ACC112 (cell line): ENCODE measurements at regions not wholly inside any gene's neighbourhood (a gene's known extent, or its start where the extent isn't known, plus 50 kb on each side); places are given as distances from the start of the nearest gene placed in this dataset.
A peak's percentile ranks its signal among the peaks of the same experiment; 100 is the strongest.
"Not testable (repeated sequence)": the region's sequence is repeated elsewhere in the genome, so short reads cannot be mapped to it uniquely, and the experiment has no call there.

Source experiments
- H2AFZ ChIP-seq: fragments of 200-600 bp; sonication (generic); one replicate; pipeline ENCODE4 v1.6.0; 2017; ENCODE audit warnings: antibody characterized with exemption, low read length; ENCODE audit not compliant: unreplicated experiment
- H3K27ac ChIP-seq: fragments of 200-600 bp; sonication (generic); 2 replicates; pipeline ENCODE4 v1.5.1; 2014; ENCODE audit warnings: low read depth, mild to moderate bottlenecking, antibody characterized with exemption, low read length, moderate library complexity
- H3K27me3 ChIP-seq: fragments of 200-600 bp; sonication (generic); 2 replicates; pipeline ENCODE4 v1.6.1; 2014; ENCODE audit warnings: mild to moderate bottlenecking, antibody characterized with exemption, low read length, moderate library complexity, mixed read lengths; ENCODE audit not compliant: insufficient read depth
- H3K36me3 ChIP-seq: fragments of 200-600 bp; sonication (generic); 2 replicates; pipeline ENCODE4 v1.6.1; 2016; ENCODE audit warnings: mild to moderate bottlenecking, antibody characterized with exemption, low read length, moderate library complexity, mixed read lengths; ENCODE audit not compliant: insufficient read depth
- H3K4me1 ChIP-seq: fragments of 200-600 bp; sonication (generic); one replicate; pipeline ENCODE4 v1.6.1; 2016; ENCODE audit warnings: low read length, mixed read lengths; ENCODE audit not compliant: insufficient read depth, unreplicated experiment, control insufficient read depth
- H3K4me3 ChIP-seq: fragments of 200-600 bp; sonication (generic); 2 replicates; pipeline ENCODE4 v1.5.1; 2014; ENCODE audit warnings: mild to moderate bottlenecking, low read depth, low read length
- H3K79me2 ChIP-seq: fragments of 200-600 bp; sonication (generic); one replicate; pipeline ENCODE4 v1.6.0; 2016; ENCODE audit warnings: low read length; ENCODE audit not compliant: control insufficient read depth, unreplicated experiment, insufficient read depth

GRCh38 chr4:60952921-60953320, 247.2 kb upstream of the ADGRL3 start:
- Histone ChIP-seq H3K27ac (no peak overlapping the region), H3K79me2 (no peaks in the 10 kb centered on the region), H3K4me3 (no peak overlapping the region), H3K36me3 (no peaks in the 10 kb centered on the region), H3K27me3 (peaks cover 16% of the 10 kb centered on the region; the same call in 1 of the 2 replicates), H2AFZ (no peak overlapping the region), H3K4me1 (peaks cover 3% of the 10 kb centered on the region)

GRCh38 chr4:60953826-60954225, 246.3 kb upstream of the ADGRL3 start:
- no peaks in the 10 kb centered on the region for H3K36me3 ChIP-seq
- no peak overlapping the region for H3K27ac ChIP-seq
- H3K27me3 ChIP-seq: peaks cover 16% of the 10 kb centered on the region; the same call in 1 of the 2 replicates
- H3K4me1 ChIP-seq: peaks cover 3% of the 10 kb centered on the region
- no peak overlapping the region for H3K4me3 ChIP-seq
- no peak overlapping the region for H2AFZ ChIP-seq
- no peaks in the 10 kb centered on the region for H3K79me2 ChIP-seq

- no peak overlapping the region for H2AFZ ChIP-seq
Observed at GRCh38 chr4:60962286-60962685, 237.8 kb upstream of the ADGRL3 start.

GRCh38 chr4:60981534-60981933, 218.6 kb upstream of the ADGRL3 start:
- Histone ChIP-seq H3K27me3 (peaks cover 5% of the 10 kb centered on the region; the same call in 1 of the 2 replicates), H3K36me3 (no peaks in the 10 kb centered on the region), H3K79me2 (no peaks in the 10 kb centered on the region), H3K27ac (no peak overlapping the region), H2AFZ (peak overlapping the region; percentile 18), H3K4me3 (peak overlapping the region; percentile 6), H3K4me1 (peaks cover 3% of the 10 kb centered on the region)

More at GRCh38 chr4:60962286-60962685, 237.8 kb upstream of the ADGRL3 start:
- Histone ChIP-seq H3K4me3 (no peak overlapping the region), H3K27me3 (peaks cover 18% of the 10 kb centered on the region), H3K36me3 (no peaks in the 10 kb centered on the region), H3K27ac (no peak overlapping the region), H3K4me1 (no peaks in the 10 kb centered on the region), H3K79me2 (no peaks in the 10 kb centered on the region)

GRCh38 chr4:60989141-60989540, 211.0 kb upstream of the ADGRL3 start:
- Histone ChIP-seq H3K36me3 (no peaks in the 10 kb centered on the region), H3K27me3 (0 out of 2 replicates have a peak, but pooled peaks cover 2% of the 10 kb centered on the region), H3K4me1 (peaks cover 4% of the 10 kb centered on the region), H2AFZ (no peak overlapping the region), H3K27ac (no peak overlapping the region), H3K79me2 (no peaks in the 10 kb centered on the region), H3K4me3 (no peak overlapping the region)

- peaks cover 4% of the 10 kb centered on the region for H3K4me1 ChIP-seq
- no peaks in the 10 kb centered on the region for H3K36me3 ChIP-seq
- no peak overlapping the region for H2AFZ ChIP-seq
- H3K4me3 ChIP-seq: 0 out of 2 replicates have a peak overlapping the region, but pooled peaks have one; percentile 35
- H3K27ac ChIP-seq: no peak overlapping the region
- 0 out of 2 replicates have a peak, but pooled peaks cover 2% of the 10 kb centered on the region for H3K27me3 ChIP-seq
- H3K79me2 ChIP-seq: no peaks in the 10 kb centered on the region
Observed at GRCh38 chr4:60992037-60992436, 208.1 kb upstream of the ADGRL3 start.

- H3K36me3 ChIP-seq: no peaks in the 10 kb centered on the region
- H3K79me2 ChIP-seq: no peaks in the 10 kb centered on the region
- H3K4me1 ChIP-seq: no peaks in the 10 kb centered on the region
- peaks cover 22% of the 10 kb centered on the region for H3K27me3 ChIP-seq
- no peak overlapping the region for H3K4me3 ChIP-seq
- H3K27ac ChIP-seq: no peak overlapping the region
- no peak overlapping the region for H2AFZ ChIP-seq
Observed at GRCh38 chr4:61003301-61003700, 196.8 kb upstream of the ADGRL3 start.

GRCh38 chr4:61004651-61005170, 195.4 kb upstream of the ADGRL3 start:
- no peak overlapping the region for H2AFZ ChIP-seq
- peaks cover 33% of the 10 kb centered on the region for H3K27me3 ChIP-seq
- H3K36me3 ChIP-seq: no peaks in the 10 kb centered on the region
- H3K4me3 ChIP-seq: no peak overlapping the region
- no peaks in the 10 kb centered on the region for H3K4me1 ChIP-seq
- no peaks in the 10 kb centered on the region for H3K79me2 ChIP-seq
- H3K27ac ChIP-seq: no peak overlapping the region

GRCh38 chr4:61011051-61011450, 189.1 kb upstream of the ADGRL3 start:
- H3K4me1 ChIP-seq: no peaks in the 10 kb centered on the region
- H3K79me2 ChIP-seq: no peaks in the 10 kb centered on the region
- H2AFZ ChIP-seq: no peak overlapping the region
- no peaks in the 10 kb centered on the region for H3K36me3 ChIP-seq
- peaks cover 26% of the 10 kb centered on the region for H3K27me3 ChIP-seq
- no peak overlapping the region for H3K27ac ChIP-seq
- no peak overlapping the region for H3K4me3 ChIP-seq

GRCh38 chr4:61011936-61012335, 188.2 kb upstream of the ADGRL3 start:
- not testable (repeated sequence) for H3K36me3 ChIP-seq, H3K4me3 ChIP-seq, H3K27ac ChIP-seq, H2AFZ ChIP-seq, H3K79me2 ChIP-seq, H3K4me1 ChIP-seq
- peaks cover 18% of the 10 kb centered on the region; the same call in 1 of the 2 replicates for H3K27me3 ChIP-seq

- H3K27ac ChIP-seq: no peak overlapping the region
- H3K36me3 ChIP-seq: no peaks in the 10 kb centered on the region
- no peak overlapping the region for H2AFZ ChIP-seq
- no peak overlapping the region for H3K4me3 ChIP-seq
- no peaks in the 10 kb centered on the region for H3K4me1 ChIP-seq
- H3K27me3 ChIP-seq: no peaks in the 10 kb centered on the region
- no peaks in the 10 kb centered on the region for H3K79me2 ChIP-seq
Observed at GRCh38 chr4:61024610-61025009, 175.5 kb upstream of the ADGRL3 start.
